Epidermal melanocyte (primary cell): ENCODE measurements at regions not wholly inside any gene's neighbourhood (a gene's known extent, or its start where the extent isn't known, plus 50 kb on each side); places are given as distances from the start of the nearest gene placed in this dataset.
"Not testable (repeated sequence)": the region's sequence is repeated elsewhere in the genome, so short reads cannot be mapped to it uniquely, and the experiment has no call there.

Experiments used
- DNase-seq: peaks from one replicate; pipeline ENCODE4 v3.0.0; 2011; ENCODE audit warnings: low spot score; ENCODE audit not compliant: insufficient read length

DNA sequence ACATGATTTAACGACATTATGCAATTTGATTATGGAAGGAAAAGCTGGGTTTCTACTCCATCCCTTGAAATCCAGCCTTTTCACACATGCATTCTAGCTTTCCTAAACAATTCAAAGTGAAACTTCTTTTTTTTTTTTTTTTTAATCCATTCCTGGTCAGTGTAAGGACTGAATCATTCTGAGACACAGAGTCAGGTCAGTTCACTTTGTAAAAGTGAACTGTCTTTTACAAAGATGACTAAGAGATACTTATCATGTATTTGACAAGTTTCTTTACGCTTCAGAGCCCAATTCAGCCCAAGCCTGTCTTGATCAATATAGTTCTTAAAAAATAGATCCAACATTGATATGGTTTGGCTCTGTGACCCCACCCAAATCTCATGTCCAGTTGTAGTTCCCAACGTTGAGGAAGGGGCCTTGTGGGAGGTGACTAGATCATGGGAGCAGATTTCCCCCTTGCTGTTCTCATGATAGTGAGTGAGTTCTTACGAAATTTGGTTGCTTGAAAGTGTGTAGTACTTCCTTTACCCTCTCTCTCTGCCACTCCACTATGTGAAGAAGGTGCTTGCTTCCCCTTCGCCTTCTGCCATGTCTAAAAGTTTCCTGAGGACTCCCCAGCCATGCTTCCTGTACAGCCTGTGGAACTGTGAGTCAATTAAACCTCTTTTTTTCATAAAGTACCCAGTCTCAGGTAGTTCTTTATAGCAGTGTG lies 345.6 kb upstream of the THBS1 start:
- no peak for DNase-seq

DNA sequence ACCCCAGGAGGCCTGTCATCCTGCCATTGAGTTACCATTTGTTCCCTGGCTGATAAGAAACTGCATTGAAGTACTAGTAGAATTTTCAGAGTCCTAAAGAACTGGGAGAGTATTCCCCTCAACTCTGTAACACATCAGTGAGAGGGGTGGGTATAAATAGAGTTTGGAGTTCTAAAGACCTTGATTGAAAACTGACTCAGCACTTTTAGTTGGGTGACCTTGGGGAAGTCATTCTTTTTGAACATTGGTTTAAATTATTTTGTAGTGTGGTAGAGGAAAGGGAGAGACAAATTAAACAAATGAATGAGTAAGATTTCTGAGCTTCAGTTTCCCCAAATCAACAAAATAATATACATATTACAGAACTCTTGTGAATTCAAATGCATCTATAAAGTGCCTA lies 344.5 kb upstream of the THBS1 start:
- DNase-seq = no peak

DNA sequence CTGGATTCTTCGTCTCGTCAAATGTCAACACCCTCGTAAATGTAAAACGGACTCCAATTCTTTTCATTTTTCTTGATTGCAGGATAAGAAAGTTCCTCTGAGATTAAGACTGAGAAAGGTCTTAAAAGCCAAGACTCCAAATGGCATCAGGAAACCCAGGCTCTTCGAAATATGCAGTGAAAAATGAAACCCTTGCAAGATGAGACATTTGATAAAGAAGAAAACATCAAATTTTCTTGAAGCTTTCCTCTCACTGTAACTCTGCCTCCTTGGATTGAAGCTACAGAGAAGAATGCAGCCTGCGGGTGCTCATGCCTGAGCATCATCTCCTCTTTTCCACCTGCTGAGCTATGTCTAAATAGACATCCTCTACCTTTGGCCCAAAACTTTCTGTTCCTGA lies 342.4 kb upstream of the THBS1 start:
- DNase-seq = no peak

DNA sequence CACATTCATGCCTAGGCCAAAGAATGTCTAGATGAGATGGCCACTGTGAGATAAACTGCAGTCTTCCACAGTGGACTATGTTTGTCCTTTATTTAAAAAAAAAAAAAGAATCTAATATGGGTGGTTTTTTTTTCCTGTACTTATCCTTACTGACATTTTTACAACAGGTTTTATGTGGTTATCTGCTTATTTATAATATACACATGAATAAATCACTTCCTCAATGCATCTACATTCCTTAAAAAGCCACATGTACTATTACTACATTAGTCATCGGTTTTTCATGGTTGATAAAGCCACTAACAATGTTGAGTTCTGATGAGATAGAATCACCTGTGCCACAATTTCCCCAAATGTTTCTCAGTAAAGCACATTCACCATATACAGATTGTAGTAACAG lies 341.3 kb upstream of the THBS1 start:
- DNase-seq = no peak

DNA sequence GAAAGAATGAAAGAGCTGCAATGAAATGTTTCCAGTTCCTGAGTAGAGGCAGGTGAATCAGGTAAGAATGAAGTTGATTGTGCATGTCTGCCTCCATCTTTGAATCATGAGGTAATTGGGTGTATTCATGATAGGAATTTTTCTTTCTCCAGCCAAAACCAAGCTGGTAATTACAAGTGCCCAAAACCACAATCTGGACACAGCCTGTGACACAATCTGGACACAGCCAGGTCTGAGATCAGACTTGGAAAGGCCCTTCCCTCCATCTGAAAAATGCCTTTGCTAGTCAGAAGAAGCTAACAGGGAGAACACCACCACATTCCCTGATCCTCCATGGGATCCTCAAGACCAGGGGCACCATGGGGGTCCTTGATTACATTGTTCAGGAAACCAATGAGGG lies 338.5 kb upstream of the THBS1 start:
- DNase-seq = no peak

DNA sequence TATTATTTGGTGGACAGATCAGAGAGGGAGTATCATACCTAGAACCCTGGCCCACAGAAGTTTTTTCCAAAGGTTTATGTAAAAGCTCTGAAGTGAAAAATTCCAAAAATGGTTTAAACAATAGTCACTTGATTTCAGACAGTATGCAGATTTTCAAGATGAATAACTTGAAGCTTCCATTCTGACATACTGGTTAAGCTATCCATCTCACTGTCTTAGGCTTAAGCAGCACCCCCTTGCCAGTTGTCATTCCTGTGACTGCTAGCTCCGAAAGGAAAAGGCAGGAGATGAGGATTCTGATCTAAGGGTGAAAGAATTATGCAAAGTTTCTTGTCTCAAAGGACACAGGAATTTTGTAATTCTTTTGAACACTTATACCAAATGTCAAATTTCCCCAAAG lies 337.5 kb upstream of the THBS1 start:
- DNase-seq = no peak

DNA sequence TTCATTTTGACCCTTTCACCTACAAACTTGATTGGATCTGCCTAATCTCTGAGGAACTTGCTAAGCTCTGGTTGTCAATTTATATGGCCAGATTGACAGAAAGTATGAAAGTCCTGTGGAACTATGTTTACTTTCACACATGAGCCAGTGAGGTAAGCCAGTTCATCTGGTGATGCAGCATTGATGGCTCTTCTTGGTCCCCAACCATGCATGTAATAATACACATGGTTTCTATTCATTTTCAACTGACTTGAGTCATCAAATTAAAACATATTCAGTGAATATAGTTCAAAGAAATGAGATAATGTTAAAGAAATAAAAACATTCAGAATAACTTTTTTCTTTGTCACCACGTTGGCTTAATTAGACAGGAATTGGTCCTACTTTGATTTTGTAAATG lies 336.1 kb upstream of the THBS1 start:
- no peak for DNase-seq

DNA sequence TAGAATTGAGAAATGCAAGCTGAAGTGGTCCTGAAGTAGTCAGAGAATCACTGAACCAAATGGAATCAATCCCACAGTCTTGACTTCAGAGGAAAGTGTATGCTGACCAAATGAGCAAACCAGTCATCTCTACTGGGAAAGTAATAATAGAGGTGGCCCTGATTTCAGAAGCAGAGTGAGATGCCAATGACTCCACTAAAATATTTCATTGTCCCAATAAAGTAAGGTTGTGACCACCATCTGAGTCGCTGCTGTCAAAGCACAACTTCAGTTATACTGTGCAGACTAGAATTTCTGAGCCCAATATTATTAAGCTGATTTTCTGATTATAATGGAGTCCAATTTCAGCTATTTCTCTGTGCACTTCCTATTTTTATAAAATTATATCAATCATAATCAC lies 334.4 kb upstream of the THBS1 start:
- DNase-seq = no peak

DNA sequence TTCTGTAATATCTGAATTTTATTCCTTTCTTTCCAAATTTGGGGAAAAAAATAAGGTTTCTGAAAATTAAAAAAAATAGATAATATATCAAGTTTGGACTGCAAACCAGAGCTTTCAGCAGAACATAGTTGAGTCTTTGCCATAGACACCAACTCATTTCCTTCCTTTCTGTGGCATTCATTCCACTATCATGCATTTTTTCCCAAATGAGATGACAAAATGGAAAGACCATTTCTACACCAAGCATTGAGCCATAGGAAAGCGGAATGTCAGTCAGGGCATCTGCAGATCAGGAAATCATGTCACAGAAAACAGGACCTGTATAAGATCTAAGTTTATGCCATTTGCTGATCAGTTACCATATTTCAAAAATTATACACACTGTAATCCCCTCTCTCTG lies 333.3 kb upstream of the THBS1 start:
- no peak for DNase-seq

DNA sequence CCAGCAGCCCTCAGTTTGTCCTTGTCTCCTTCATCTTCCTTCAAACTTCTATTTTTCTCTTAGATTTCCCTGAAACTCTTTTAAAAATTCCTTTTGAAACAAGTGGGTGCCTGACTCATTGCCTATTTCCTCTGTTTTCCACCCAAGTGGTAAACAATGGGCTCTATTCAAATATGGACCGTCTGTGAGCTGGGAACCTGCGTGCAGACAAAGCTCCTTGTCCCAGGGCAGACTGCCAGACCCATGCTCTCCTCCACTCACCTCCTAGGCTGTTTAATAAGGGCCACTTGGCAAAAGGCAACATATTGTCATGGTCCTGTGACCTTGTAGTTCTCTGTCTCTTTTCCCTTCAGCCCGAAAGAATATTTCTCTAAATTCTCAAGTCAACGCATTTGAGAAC lies 332.7 kb upstream of the THBS1 start:
- no peak for DNase-seq

DNA sequence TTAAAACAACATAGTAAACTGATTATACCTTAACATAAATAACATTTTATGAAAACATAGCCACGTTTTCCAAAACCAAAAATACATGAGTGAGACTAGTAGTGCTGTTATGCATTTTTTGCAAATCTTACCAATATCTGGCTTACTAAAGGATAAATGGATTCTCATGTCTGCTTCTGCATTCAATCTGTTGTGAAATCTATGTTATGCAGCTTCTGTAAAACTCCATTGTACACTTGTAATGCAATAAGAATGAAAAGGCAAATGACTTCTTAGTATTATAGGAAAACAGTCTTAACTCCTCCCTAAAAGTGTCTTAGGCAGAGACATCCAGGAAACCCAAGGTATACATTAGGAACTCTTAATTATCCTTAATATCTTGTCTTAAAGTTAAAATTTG lies 330.9 kb upstream of the THBS1 start:
- DNase-seq = no peak

DNA sequence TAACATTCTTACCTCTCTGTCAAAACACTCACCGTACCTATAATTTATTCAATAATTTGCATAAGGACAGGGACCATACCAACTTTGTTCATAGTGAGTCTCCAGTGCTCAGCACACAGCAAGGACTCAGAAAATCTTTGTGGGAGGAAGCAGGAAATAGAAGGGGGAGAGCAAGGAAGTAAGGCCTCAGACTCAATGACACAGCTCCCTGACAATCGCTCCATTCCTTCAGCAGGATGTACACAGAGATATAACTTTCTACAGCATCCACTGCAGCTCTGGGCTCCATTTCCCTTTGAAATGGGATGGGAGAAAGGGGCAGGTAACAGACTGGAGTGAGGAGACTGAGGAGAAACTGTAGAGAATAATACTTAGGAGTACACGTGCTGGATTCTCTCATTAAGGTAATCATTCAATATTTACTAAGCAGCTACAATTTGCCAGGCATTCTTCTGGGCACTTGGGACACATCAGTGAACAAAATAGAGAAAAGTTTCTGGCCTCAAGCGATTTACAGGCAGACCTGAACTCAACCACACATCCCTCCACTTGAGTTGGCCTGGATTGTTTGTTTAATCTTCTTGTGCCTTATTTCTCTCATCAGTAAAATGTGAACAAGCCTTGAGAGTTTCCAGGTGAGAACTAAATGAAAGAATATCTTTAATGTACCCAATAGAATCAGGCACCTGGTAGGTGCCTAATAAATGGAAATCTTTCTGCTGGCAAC lies 330.3 kb upstream of the THBS1 start:
- no peak for DNase-seq

DNA sequence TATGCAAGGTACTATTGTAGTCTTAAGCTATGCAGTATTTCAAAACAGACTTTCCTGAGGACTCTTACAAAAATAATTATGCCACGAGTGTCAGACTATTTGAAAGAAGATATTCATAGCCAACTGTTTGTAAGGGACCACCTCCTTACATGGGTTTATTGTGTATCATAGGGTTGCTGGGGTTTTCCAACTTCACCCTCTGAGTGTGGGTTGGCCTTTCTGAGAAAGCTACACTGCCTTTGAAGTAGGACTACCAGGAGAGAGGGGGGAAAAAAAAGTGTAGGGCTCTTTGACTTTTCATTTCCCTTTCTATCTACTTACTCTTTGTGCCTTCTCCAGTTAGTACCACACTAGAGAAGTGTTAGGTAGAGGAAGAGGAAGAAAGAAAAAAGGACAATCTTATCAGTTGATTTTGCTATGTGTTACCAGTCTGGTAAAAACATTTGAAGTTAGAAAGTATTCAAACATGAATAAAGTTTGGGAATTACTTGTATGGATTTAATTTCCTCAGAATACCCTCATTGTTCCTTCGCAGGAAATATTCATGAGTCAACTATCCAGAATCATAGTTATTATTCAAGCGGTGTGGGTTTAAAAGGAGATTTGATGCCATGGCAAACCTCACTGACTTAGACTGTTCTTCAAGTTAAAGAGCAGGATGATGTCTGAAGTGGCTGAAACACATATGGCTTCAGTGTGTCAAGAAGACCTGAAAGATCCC lies 329.3 kb upstream of the THBS1 start:
- no peak for DNase-seq

DNA sequence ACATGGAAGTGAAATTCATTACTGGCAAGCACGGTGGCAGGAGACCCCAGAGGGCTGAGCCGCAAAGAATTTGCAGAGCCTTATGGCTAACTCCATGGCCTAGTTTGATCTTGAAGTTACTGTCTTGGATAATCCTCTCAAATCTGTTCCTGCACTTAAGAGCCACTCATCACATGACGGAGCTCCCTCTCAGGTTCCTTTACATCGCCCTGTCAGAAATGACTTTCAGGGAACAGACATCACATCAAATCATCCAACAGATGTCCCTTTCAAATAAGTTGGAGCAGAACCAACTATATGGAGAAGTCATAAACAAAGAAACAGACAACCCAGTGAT lies 328.8 kb upstream of the THBS1 start:
- no peak for DNase-seq

DNA sequence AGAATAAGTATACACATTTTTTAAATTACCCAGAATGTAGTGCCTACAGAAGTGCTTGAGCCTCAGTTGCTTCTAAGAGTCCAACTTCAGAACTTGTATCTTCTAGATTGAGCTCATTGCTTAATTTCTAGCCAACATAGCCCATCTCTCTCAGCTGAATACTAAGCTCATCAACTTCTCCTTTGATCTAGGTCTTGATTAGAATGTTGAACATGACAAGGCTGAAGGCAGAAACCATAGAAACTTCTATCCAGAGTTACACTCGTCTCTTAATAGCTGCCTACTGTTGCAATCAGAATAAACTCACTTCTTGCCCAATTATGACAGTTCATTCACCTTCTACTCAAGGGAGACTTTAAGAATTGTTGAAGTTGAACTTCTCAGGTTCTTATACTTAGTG lies 327.3 kb upstream of the THBS1 start:
- DNase-seq = no peak

DNA sequence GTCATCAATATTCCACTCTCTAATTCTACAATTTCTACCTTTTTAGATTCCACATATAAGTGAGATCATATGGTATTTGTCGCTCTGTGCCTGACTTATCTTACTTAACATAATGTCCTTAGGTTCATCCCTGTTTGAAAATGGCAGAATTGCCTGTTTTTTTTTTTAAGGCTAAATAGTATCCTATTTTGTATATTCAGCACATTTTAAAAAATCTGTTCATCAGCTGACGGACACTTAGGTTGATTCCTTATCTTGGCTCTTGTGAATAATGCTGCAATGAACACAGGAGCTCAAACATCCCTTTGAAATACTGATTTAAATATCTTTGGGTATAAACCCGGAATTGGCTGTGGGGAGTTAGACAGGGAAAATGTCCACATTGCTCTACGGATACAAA lies 326.7 kb upstream of the THBS1 start:
- no peak for DNase-seq

DNA sequence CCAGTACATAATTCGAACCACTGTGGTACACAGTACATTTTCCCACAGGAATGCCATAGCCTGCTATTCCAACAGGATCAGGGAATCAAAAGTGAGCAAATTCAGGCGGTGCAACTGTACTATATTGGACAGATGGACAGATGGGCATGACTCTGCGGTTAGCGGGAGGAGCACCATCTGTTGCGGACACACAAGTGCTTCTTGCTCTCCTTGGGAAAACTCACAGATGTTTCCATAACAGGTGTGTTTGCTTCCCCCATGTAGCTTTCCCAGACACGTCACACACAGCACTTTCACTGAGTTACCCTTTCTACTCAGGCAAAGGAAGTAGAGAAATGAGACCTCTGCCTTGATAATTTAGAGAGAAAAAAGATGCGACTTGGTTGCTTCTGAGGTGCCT lies 325.1 kb upstream of the THBS1 start:
- no peak for DNase-seq

DNA sequence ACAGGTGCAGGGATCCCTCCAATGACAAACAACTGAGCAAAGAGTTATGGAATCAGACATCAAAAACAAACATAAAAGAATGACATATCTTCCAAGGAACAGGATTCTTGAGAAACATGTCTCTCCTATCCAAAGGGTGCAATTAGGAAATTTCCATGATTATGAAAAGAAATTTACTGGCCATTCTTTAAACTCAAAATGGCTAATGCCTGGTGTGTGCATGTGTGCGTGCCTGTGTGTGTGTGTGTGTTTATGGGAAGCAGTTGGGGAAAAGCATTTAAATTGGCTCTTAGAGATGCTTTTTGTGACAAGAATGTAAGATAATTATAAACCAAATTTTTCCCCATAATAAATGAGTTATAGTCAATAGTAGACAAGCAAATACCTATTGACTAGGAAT lies 320.5 kb upstream of the THBS1 start:
- no peak for DNase-seq

DNA sequence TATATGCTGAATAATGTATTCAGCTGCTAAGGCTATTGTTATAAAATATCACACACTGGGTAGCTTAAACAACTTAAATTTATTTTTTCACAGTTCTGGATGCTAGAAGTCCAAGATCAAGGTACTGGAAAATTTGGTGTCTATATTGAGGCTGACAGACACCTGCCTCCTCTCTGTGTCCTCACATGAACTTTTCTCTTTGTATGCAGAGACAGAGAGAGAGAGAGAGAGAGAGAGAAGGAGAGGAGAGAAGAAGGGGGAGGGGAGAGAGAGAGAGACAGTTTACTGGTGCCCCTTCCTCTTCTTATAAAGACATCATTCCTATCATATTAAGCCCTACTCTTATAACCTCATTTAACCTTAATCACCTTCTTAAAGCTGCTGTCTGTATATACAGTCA lies 320.1 kb upstream of the THBS1 start:
- no peak for DNase-seq

DNA sequence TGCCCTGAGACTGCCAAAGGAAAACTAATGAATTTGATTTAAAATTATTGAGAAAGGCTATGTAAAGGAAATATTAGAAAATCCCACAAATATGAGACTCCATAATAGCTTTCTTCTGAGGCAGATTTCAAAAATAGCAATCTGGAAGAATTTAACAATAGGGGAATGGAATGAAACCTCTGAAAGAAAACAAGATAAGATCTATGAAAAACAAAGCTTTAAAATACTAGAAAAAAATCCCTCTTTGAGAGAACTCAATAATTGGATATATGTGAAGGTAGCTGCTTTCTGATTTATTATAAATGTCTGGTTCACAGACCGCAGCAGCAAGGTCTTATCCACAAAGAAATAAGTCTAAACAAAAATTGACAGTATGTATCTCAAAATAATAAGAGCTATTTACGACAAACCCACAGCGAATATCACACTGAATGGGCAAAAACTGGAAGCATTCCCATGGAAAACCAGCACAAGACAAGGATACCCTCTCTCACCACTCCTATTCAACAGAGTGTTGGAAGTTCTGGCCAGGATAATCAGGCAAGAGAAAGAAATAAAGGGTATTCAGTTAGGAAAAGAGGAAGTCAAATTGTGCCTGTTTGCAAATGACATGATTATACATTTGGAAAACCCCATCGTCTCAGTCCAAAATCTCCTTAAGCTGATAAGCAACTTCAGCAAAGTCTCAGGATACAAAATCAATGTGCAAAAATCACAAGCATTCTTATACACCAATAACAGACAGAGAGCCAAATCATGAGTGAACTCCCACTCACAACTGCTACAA lies 319.3 kb upstream of the THBS1 start:
- DNase-seq = not testable (repeated sequence)

DNA sequence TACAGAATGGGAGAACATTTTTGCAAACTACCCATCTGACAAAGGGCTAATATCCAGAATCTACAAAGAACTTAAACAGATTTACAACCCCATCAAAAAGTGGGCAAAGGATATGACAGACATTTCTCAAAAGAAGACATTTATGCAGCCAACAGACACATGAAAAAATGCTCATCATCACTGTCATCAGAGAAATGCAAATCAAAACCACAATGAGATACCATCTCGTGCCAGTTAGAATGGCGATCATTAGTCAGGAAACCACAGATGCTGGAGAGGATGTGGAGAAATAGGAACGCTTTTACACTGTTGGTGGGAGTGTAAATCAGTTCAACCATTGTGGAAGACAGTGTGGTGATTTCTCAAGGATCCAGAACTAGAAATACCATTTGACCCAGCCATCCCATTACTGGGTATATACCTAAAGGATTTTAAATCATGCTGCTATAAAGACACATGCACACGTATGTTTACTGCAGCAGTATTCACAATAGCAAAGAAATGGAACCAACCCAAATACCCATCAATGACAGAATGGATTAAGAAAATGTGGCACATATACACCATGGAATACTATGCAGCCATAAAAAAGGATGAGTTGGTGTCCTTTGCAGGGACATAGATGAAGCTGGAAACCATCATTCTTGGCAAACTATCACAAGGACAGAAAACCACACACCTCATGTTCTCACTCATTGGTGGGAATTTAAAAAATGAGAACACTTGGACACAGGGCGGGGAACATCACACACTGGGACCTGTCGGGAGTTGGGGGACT lies 317.7 kb upstream of the THBS1 start:
- not testable (repeated sequence) for DNase-seq
